ENCODE measurements at regions not wholly inside any gene's neighbourhood (a gene's known extent, or its start where the extent isn't known, plus 50 kb on each side); places are given as distances from the start of the nearest gene placed in this dataset.
"Not testable (repeated sequence)": the region's sequence is repeated elsewhere in the genome, so short reads cannot be mapped to it uniquely, and the experiment has no call there.

DNA sequence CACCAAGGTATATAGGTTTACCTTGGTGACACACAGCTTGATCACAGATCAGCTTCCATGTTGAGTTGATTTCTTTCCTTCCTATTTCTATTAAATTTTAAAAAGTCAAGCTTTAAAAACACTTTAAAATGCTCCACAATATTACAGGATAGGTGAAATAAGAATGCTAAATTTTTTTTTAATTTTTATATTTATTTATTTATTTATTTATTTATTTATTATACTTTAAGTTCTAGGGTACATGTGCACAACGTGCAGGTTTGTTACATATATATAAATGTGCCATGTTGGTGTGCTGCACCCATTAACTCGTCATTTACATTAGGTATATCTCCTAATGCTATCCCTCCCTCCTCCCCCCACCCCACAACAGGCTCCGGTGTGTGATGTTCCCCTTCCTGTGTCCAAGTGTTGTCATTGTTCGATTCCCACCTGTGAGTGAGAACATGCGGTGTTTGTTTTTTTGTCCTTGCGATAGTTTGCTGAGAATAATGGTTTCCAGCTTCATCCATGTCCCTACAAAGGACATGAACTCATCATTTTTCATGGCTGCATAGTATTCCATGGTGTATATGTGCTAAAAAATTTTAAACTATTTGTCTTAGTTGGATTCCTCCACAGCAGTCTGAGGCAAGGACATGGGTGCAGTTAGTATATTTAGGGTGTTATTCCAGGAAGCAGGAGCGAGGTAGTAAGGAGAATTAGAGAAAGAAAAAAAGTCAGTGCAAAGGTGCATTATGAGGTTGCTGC, 99.8 kb upstream of the C1GALT1C1 start:
- in situ Hi-C loops (cut with HindIII; ENCODE audit: low pct_unique_long_range_greater_than_20kb, low sequenced_read_pairs); DNase-seq (ENCODE audit: low read depth): not testable (repeated sequence)

DNA sequence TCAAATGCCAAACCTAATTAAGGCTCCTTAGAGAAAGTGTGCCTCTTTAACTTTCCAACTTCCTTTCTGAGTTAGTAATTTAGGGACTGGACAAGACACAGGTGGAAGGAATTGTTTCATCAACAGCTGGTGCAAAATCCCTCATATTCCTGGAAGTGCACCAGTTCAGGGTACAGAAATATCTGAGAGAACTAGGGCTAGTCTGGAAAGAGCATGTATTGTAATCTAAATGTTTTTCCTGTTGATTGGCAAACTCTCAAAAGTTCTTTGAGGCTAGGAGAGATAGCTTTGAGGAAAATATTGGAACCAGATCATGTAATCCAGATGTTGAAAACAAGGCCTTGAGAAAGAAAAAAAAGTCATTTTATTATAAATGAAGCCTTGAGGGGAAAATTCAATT, 98.1 kb upstream of the C1GALT1C1 start:
- DNase-seq (ENCODE audit: low read depth) = no peak
- in situ Hi-C loops (cut with HindIII; ENCODE audit: low pct_unique_long_range_greater_than_20kb, low sequenced_read_pairs) = no loop called here

DNA sequence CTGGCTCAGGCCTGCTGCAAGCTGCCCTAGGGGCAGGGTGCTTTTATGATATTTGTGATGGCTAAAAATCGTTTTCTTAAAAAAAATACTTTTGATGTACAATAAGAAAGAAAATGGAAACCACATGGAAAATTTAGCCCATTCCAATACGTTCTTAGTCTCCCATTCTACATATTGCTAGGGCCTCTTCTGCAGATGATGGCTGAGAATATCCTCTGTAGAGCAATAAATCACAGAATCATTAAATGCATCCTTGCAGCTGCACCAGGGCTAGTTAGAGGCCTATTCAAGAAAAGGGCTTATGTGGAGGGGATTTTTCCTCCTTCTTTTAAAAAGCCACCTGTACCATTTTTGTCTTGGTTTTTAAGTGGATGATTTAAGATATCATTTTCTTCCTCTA, 97.6 kb upstream of the C1GALT1C1 start:
- in situ Hi-C loops (cut with HindIII; ENCODE audit: low pct_unique_long_range_greater_than_20kb, low sequenced_read_pairs) = no loop called here
- DNase-seq (ENCODE audit: low read depth) = no peak

DNA sequence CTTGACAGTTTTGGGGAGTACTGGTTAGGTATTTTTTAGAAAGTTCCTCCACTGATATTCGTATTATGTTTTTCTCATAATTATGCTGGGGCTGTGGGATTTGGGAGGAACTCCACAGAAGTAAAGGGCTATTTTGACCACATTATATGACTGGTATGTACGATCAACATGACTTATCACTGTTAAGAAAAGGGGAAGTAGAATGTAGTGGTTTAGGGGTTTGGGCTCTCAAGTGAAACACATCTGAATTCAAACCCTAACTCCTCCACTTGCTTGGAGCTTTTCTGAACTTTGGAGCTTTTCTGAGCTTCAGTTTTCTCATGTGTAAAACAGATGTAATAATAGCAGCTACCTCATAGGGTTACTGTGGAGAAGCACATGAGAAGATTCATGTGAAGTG, 96.4 kb upstream of the C1GALT1C1 start:
- in situ Hi-C loops (cut with HindIII; ENCODE audit: low pct_unique_long_range_greater_than_20kb, low sequenced_read_pairs) = no loop called here
- no peak for DNase-seq (ENCODE audit: low read depth)

DNA sequence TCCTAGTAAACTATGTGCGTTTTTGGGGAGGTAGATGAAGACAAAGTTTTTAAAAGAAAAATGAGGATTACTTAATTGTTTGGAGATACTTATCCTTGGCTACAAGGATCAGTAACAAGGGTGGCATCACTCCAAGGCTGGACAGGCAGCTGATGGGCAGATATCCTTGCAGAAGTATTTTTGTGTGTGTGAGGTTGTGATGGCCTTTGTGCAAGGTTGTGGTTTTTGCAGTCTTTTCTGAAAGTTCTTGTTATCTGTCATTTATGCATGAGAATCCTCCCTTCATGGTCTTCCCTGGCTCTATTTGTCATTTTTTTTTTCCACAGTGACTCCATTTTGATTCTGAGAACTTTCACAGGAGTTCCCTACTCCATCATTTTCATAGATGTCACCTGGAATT, 96.0 kb upstream of the C1GALT1C1 start:
- DNase-seq (ENCODE audit: low read depth) = no peak
- in situ Hi-C loops (cut with HindIII; ENCODE audit: low pct_unique_long_range_greater_than_20kb, low sequenced_read_pairs) = no loop called here

DNA sequence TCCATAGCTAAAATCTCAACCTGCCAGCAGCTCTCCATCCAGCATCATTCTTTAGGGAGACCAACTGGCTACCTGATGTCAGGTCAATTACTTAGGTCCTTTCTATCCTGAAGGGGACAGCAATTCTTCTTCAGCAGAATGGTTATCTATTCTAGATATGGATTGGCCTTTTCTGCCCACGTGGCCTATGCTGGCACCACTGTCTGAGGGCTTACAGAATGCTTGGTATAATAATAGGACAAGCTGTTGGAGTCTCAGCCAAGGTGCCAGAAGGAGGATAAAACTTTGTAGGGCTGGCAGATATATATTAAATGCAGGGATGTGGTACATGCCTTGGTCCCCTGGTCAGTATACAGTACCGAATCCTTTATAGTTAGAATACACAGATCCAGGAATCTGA, 89.8 kb upstream of the C1GALT1C1 start:
- DNase-seq (ENCODE audit: low read depth) = no peak
- in situ Hi-C loops (cut with HindIII; ENCODE audit: low pct_unique_long_range_greater_than_20kb, low sequenced_read_pairs) = no loop called here

DNA sequence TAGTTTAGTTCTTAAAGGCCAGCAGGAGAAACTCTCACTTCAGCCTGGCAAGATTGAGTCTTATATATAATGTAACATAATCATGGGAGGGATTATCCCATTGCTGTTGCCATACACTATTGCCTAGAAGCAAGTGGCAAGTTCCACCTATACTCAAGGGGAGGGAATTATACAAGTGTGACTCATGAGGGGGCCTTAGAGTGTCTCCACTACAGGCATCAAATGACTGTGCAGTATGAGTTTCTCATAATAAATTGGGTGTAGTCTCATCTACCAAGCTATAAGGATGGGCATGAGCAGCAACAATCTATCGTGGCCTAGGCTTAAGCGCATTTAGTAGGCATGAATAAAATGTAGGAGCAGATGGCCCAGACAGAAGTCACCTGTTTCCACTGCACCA, 89.1 kb upstream of the C1GALT1C1 start:
- DNase-seq (ENCODE audit: low read depth) = no peak
- in situ Hi-C loops (cut with HindIII; ENCODE audit: low pct_unique_long_range_greater_than_20kb, low sequenced_read_pairs) = no loop called here

DNA sequence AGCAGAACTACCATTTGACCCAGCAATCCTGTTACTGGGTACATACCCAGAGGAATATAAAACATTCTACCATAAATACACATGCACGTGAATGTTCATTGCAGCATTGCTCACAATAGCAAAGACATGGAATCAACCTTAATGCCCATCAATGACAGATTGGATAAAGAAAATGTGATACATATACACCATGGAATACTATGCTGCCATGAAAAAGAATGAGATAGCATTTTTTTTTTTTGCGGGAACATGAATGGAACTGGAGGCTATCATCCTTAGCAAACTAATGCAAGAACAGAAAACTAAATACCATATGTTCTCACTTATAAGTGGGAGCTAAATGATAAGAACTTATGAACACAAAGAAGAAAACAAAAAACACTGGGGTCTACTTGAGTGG, 72.5 kb upstream of the C1GALT1C1 start:
- DNase-seq (ENCODE audit: low read depth); in situ Hi-C loops (cut with HindIII; ENCODE audit: low pct_unique_long_range_greater_than_20kb, low sequenced_read_pairs): not testable (repeated sequence)

DNA sequence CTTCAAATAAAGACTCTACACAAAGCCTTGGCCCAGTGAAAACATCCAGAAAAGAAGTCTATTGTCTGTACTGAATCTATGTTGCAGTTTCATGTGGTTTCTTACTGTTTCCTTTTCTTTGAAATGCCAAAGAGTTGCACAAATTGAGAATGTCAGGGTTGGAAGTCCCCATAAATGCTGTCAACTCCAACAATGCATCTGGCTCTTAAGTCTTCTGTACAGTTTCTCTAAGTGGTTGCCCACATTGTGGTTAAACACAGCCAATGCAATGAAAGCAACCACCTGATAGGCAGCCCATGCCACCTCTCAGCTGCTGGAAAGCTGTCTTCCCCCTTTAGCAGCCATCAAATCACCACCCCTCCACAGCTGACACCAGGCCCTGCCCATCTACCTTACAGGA, 67.2 kb upstream of the C1GALT1C1 start:
- DNase-seq (ENCODE audit: low read depth) = no peak
- in situ Hi-C loops (cut with HindIII; ENCODE audit: low pct_unique_long_range_greater_than_20kb, low sequenced_read_pairs) = no loop called here

DNA sequence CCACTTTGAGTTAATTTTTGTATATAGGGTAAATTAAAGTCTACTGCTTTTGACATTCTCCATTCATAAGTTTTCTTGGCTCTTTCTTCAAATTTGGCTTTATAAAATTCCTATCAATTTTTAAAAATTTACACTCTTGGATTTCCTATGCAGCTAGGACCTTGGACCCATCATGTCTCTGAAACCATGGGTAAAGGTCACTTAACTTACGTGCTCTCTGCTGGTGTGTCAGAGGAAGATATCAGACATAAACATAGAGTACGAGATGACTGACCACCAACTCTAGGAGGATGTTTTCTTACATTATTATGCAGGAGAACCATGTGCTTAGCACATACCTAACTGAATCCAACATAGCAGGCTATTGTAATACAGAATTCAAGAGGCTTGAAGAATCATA, 62.5 kb upstream of the C1GALT1C1 start:
- in situ Hi-C loops (cut with HindIII; ENCODE audit: low pct_unique_long_range_greater_than_20kb, low sequenced_read_pairs) = no loop called here
- no peak for DNase-seq (ENCODE audit: low read depth)

DNA sequence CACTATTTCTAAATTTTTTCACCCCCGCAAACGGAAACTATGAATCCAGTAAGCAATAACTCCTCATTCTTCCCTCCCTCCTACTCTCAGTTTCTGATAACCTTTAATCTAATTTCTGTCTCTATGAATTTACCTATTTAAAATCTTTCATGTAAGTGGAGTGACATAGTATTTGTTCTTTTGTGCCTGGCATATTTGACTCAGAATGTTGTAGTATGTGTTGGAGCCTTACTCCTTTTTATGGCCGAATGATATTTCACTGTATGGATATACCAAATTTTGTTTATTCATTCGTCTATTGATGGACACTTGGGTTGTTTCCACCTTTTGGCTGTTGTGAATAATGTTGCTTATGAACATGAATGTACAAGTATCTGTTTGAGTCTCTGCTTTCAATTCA, 61.1 kb upstream of the C1GALT1C1 start:
- in situ Hi-C loops (cut with HindIII; ENCODE audit: low pct_unique_long_range_greater_than_20kb, low sequenced_read_pairs) = no loop called here
- DNase-seq (ENCODE audit: low read depth) = no peak

DNA sequence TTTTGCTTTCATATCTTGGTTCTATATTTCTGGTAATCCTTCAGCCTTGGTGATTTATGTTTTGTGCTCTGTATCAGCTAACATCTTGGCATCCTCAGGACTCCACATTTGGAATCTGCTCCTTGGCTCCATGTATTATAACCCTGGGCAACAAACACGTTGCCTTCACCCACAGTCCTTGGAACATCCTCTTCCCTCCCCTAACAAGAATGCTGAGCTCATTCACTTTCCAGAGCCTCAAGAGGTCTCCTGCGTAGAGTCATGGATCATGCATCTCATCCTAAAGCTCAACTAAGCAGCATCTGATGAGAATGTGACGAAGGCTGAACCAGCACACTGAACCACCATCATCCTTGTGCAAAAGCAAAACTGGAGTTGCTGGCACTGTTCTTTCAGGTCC, 60.5 kb upstream of the C1GALT1C1 start:
- in situ Hi-C loops (cut with HindIII; ENCODE audit: low pct_unique_long_range_greater_than_20kb, low sequenced_read_pairs) = no loop called here
- no peak for DNase-seq (ENCODE audit: low read depth)

DNA sequence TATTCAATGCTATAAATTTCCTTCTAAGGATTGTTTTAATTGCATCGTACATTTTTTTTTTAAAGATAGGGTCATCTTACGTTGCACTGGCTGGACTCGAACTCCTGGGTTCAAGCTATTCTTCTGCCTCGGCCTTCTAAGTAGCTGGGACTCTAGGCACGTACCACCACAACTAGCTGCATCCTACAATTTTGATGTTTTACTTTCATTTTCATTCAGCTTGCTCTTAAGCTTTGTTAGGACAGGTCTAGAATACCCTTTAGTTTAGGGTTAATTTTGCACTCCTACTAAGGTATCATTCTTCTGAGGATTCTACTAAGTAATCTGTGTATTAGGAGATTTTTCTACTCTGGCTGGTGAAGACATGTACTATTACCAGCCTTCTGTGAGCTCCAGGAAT, 50.2 kb upstream of the C1GALT1C1 start:
- in situ Hi-C loops (cut with HindIII; ENCODE audit: low pct_unique_long_range_greater_than_20kb, low sequenced_read_pairs) = no loop called here
- DNase-seq (ENCODE audit: low read depth) = no peak
